ENCODE measurements at regions not wholly inside any gene's neighbourhood (a gene's known extent, or its start where the extent isn't known, plus 50 kb on each side); places are given as distances from the start of the nearest gene placed in this dataset.
"Not testable (repeated sequence)": the region's sequence is repeated elsewhere in the genome, so short reads cannot be mapped to it uniquely, and the experiment has no call there.

- Histone ChIP-seq H3K4me1 (peaks cover 8 to 14% of the 10 kb centered on the region in 2 donors), H3K27me3 (no peaks in the 10 kb centered on the region), H3K4me3 (no peak overlapping the region), H3K9me3 (no peaks in the 10 kb centered on the region), H3K36me3 (no peaks in the 10 kb centered on the region), H3K27ac (no peak overlapping the region)
- in situ Hi-C loops (cut with MboI; ENCODE audit: low sequenced_read_pairs in 4 of 4), result no loop called here
- intact Hi-C loops (cut with DNase I; ENCODE audit: low total_unique reads), result no loop called here
- DNase-seq (no peak), ATAC-seq (no peak)
- TF ChIP-seq, protein P1, sequence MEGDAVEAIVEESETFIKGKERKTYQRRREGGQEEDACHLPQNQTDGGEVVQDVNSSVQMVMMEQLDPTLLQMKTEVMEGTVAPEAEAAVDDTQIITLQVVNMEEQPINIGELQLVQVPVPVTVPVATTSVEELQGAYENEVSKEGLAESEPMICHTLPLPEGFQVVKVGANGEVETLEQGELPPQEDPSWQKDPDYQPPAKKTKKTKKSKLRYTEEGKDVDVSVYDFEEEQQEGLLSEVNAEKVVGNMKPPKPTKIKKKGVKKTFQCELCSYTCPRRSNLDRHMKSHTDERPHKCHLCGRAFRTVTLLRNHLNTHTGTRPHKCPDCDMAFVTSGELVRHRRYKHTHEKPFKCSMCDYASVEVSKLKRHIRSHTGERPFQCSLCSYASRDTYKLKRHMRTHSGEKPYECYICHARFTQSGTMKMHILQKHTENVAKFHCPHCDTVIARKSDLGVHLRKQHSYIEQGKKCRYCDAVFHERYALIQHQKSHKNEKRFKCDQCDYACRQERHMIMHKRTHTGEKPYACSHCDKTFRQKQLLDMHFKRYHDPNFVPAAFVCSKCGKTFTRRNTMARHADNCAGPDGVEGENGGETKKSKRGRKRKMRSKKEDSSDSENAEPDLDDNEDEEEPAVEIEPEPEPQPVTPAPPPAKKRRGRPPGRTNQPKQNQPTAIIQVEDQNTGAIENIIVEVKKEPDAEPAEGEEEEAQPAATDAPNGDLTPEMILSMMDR (IDR thresholded peaks at IDR 0.05 in 4 of 5, conservative IDR thresholded peaks at IDR 0.05 in 1 of 5), result no peak
- TF ChIP-seq POLR2A (IDR thresholded peaks at IDR 0.05), result no peak
Measured at GRCh38 chr20:11987526-11987925, 69.8 kb downstream of the BTBD3 start.

DNA sequence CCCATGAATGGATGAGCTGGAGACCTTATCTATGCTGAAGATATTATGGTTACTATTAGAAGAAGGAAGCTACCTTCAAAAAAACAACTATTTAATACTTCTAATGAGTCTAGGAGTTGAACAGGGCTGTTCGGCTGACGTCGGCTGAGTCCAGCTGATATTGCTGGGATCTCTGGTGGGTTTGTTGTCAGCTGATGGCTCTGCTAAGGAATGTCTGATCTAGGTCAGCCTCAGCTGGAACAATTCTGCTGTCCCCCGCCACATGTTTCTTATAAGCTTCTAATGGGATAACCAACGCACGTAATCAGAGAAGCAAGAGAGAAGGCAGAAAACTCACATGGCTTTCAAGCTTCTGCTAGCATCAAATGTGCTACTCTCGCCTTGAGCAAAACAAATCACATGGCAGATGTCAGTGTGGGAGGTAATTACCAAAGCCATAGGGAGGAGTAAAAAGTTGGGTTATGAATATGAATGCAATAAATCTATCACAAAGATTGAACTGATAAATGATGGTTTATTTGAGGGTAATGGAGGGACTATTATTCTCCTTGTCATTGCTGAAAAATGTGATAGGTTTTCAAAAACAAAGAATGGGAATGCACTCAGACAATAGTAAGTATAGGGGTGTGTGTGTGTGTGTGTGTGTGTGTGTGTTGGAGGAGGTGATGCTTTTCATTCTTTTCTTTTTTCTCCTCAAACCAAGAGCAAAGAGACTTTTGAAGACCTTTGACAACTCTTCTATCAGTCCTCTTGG, 71.5 kb downstream of the BTBD3 start:
- Histone ChIP-seq H3K9me3 (no peaks in the 10 kb centered on the region), H3K36me3 (no peaks in the 10 kb centered on the region), H3K4me3 (no peak overlapping the region), H3K27me3 (no peaks in the 10 kb centered on the region), H3K4me1 (peaks cover 8 to 14% of the 10 kb centered on the region in 2 donors), H3K27ac (no peak overlapping the region)
- ATAC-seq (no peak), DNase-seq (no peak)
- in situ Hi-C loops (cut with MboI; ENCODE audit: low sequenced_read_pairs in 4 of 4) (no loop called here), intact Hi-C loops (cut with DNase I; ENCODE audit: low total_unique reads) (no loop called here)
- TF ChIP-seq POLR2A (IDR thresholded peaks at IDR 0.05), result no peak

GRCh38 chr20:11992426-11992825, 74.7 kb downstream of the BTBD3 start:
- Histone ChIP-seq H3K27me3 (no peaks in the 10 kb centered on the region), H3K9me3 (no peaks in the 10 kb centered on the region), H3K4me1 (peaks cover 8 to 14% of the 10 kb centered on the region in 2 donors), H3K4me3 (no peak overlapping the region), H3K36me3 (no peaks in the 10 kb centered on the region), H3K27ac (no peak overlapping the region)
- in situ Hi-C loops (cut with MboI; ENCODE audit: low sequenced_read_pairs in 4 of 4) (no loop called here), intact Hi-C loops (cut with DNase I; ENCODE audit: low total_unique reads) (no loop called here)
- DNase-seq, result no peak
- no peak for TF ChIP-seq POLR2A (IDR thresholded peaks at IDR 0.05)
- TF ChIP-seq, protein P1 (IDR thresholded peaks at IDR 0.05 in 4 of 5, conservative IDR thresholded peaks at IDR 0.05 in 1 of 5), result no peak
- no peak for ATAC-seq

DNA sequence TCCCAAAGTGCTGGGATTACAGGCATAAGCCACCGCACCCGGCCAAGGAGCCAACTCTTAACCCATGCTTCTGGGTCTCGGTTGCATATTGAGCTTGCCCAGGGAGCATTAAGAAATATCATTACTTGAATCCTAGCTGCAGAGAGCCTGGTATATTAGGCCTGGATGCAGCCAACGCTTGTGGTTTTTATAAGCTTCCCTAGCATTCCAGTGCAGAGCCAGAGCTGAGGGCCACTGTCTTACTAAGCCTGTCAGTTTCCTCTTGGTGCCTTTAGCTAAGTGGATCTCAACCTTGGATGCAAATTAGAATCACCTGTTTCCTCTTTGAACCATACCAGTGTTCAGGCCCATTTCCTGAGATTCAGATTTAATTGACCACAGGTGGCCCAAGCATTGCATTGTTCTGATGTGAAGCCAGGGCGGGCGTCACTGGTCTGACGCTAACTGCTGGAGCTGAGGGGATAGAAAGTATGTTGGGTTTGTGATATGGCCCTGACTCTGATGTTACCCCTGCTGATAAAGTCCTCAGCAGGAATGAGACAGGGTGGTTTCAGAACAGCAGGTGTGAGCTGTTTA, 76.3 kb downstream of the BTBD3 start:
- DNase-seq (no peak), ATAC-seq (no peak)
- in situ Hi-C loops (cut with MboI; ENCODE audit: low sequenced_read_pairs in 4 of 4), result no loop called here
- H3K36me3 ChIP-seq, result no peaks in the 10 kb centered on the region
- H3K4me3 ChIP-seq, result no peak overlapping the region
- TF ChIP-seq, protein P1 (IDR thresholded peaks at IDR 0.05 in 4 of 5, conservative IDR thresholded peaks at IDR 0.05 in 1 of 5), result no peak
- TF ChIP-seq POLR2A (IDR thresholded peaks at IDR 0.05), result no peak
- H3K9me3 ChIP-seq, result no peaks in the 10 kb centered on the region
- intact Hi-C loops (cut with DNase I; ENCODE audit: low total_unique reads), result no loop called here
- peaks cover 0 to 3% of the 10 kb centered on the region in 2 donors for H3K4me1 ChIP-seq
- H3K27ac ChIP-seq, result no peak overlapping the region
- no peaks in the 10 kb centered on the region for H3K27me3 ChIP-seq

DNA sequence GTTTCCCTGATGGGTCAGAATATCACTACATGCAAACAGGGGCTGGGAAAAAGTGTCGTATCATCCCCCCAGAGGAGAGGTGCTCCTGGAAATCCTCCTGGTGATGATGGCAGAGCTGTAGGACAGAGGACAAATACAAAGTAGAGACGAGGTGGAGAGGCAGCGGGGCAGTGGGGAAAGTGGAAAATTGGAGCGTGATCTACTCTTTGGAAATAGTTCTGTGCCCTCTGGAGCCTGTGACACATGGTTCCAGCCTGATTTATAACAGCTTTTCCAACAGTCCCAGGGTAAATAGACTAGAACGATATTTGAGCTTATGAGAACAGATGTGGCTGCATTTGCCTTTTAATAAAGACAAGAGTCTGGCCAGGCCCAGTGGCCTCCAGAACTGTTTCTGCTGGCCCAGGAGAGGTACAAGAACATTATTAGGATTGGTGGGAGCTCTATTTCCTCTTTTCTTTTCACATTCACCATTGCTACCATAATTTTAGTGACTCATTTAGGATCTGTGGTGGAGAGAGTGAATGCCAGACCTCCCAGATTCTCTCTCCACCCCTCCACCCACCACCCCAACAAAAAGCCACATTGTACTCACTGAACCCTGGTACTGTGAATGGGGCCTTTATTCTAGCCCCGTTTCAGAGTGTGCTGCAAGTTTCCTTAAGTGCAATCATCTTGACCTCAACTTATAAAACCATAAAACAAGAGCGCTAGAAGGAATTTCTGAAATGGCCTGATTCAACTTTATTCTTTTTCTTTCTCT, 78.3 kb downstream of the BTBD3 start:
- H3K9me3 ChIP-seq, result no peaks in the 10 kb centered on the region
- TF ChIP-seq POLR2A (IDR thresholded peaks at IDR 0.05), result no peak
- H3K27ac ChIP-seq, result no peak overlapping the region
- H3K4me3 ChIP-seq, result no peak overlapping the region
- no peaks in the 10 kb centered on the region for H3K36me3 ChIP-seq
- no peaks in the 10 kb centered on the region for H3K4me1 ChIP-seq
- DNase-seq, result no peak
- in situ Hi-C loops (cut with MboI; ENCODE audit: low sequenced_read_pairs in 4 of 4) (no loop called here), intact Hi-C loops (cut with DNase I; ENCODE audit: low total_unique reads) (no loop called here)
- no peaks in the 10 kb centered on the region for H3K27me3 ChIP-seq
- no peak for ATAC-seq

- H3K27me3 ChIP-seq; H3K4me1 ChIP-seq; in situ Hi-C loops (cut with MboI; ENCODE audit: low sequenced_read_pairs in 4 of 4); ATAC-seq; H3K36me3 ChIP-seq; H3K9me3 ChIP-seq; DNase-seq; H3K4me3 ChIP-seq; H3K27ac ChIP-seq; intact Hi-C loops (cut with DNase I; ENCODE audit: low total_unique reads): not testable (repeated sequence)
Measured at GRCh38 chr20:12004776-12005175, 87.1 kb downstream of the BTBD3 start.
